ENCODE measurements at regions not wholly inside any gene's neighbourhood (a gene's known extent, or its start where the extent isn't known, plus 50 kb on each side); places are given as distances from the start of the nearest gene placed in this dataset.

DNA sequence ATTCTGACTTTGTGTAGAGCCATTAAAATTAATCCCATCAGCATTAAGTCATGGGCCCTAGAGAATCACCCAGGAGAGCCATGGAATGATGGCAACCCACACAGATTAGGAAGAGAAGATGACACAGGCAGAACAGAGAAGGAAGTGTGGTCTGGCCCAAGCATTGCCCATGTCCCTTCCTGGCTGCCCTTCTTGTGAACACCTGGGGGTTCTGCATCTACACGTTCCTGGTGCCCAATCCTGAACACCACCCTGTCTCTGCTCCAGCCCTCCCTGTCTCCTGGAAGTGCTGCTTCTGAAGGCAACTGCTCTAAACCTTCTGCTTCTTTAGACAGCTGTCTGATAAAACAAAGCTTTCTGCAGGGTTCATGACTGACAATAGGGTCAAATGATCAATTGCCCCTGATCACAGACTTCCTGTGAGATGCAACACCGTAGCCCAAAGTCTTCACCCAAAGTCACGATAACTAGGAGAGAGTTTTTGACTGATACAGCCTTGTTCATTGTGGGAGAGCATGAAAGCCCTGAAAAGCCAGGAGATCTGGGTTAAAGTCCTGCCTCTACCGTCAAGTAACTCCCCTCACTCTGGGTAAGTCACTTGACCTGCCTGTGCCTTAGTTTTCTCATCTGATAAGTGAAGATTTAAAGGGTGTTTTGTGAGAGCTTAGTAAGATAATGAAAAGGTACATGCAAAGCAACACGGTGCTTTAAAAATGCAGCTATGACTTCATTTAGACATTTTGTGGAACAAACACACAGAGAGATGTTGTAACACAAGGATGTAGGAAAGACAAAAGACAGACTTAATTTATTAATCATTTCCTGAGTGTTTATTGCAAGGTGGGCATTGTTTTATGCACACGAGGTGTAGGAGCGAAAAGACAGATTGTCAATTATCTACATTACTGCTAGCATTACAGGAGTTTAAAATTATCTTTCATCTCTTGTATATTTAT lies 291.2 kb upstream of the STXBP5 start:
- TF ChIP-seq, protein P1, sequence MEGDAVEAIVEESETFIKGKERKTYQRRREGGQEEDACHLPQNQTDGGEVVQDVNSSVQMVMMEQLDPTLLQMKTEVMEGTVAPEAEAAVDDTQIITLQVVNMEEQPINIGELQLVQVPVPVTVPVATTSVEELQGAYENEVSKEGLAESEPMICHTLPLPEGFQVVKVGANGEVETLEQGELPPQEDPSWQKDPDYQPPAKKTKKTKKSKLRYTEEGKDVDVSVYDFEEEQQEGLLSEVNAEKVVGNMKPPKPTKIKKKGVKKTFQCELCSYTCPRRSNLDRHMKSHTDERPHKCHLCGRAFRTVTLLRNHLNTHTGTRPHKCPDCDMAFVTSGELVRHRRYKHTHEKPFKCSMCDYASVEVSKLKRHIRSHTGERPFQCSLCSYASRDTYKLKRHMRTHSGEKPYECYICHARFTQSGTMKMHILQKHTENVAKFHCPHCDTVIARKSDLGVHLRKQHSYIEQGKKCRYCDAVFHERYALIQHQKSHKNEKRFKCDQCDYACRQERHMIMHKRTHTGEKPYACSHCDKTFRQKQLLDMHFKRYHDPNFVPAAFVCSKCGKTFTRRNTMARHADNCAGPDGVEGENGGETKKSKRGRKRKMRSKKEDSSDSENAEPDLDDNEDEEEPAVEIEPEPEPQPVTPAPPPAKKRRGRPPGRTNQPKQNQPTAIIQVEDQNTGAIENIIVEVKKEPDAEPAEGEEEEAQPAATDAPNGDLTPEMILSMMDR (IDR thresholded peaks at IDR 0.05): no peak

DNA sequence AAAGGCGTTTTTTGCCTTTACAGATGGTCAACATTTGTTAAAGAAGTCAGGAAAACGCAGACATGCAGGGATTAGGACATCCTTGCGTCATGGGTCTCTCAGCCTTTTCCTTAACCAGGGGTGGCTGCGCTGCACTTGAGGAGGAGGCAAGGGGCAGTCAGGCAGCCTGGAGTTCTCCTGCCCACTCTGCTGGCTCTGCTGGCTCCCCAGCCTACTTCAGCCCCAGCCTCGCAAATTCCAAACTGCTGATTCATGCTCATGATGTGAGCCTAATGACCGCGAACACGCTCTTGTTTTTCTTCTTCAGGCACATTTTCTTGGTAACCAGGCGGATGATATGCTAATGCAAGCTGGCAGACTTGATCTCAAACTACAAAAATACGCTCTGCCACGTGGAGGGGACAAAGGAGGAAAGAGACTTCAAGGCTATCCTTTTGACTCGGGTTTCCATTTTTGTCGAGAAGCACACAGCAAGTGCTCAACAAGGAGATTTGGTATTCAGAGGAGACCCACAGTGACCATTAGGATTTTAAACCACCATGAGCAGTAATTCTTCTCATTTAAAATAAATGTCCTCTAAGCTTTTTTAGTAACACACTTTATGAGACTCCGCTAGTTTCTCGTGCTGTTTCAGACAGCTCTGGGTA lies 290.3 kb upstream of the STXBP5 start:
- TF ChIP-seq, protein P1 (IDR thresholded peaks at IDR 0.05): no peak

DNA sequence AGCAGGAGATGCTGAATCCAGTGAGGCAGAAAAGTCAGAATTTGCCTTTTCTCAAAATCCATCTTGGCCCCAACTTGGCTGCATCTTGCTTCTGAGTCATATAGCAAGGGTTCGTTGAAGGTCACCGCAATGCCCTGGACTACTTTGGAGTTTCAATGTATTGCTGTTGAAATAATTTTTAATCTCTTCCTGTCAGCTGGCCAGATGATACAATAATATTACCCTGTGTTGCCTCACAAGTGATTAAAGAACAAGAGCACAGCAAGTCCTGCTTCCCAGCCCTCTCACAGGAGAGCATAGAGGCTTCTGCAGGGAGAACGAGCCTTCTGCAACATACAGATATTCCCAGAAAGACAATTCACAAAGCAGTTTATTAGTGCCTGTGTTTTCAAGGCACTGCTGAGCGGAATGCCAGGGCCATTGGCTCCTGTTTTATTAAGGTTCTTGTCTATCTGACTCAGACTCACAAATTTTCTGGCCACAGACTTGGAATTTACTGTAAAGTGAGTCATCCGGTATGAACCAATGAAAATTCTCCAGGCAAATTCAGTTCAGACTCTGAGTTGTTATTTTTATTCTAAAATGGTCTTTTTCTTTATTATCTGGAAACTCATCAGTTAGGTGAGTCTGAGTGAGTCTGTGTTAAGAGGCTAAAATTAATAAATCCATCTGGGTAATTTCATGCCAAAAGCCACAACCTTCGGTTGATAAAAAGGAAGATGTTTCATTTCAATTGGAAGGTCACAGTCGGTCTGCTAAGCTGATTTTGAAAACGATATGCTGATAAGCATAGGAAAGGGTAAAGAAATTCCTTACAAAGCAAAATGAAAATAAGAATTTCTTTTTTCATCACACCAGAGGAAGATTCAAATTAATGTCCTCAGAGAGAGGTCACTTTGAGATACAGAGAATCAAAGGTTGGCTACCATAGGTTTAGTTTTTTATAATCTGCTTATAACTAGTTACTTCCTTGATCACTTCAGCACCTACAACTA lies 289.4 kb upstream of the STXBP5 start:
- TF ChIP-seq, protein P1 (IDR thresholded peaks at IDR 0.05): no peak

DNA sequence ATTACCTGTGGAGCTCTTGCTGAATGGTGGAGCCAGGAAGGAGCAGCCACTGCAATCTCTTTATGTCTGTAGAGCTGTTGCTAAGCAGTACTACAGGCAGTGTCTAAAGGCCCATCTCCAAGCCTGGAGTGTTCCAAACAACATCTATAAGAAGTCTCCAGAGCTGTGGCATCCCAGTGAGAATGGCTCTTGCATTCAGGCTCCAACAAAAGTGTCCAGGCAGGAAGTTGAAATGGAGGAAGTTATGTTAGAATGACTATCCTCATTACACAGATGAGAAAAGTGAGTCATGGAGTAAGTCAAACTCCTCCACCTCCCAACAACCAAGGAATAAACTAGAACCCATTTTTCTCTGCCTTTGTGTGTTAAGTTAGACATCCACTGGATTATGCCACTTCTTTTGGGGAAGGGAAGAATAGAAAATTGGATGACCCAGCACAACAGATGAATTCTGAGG lies 288.5 kb upstream of the STXBP5 start:
- TF ChIP-seq, protein P1 (IDR thresholded peaks at IDR 0.05): no peak

DNA sequence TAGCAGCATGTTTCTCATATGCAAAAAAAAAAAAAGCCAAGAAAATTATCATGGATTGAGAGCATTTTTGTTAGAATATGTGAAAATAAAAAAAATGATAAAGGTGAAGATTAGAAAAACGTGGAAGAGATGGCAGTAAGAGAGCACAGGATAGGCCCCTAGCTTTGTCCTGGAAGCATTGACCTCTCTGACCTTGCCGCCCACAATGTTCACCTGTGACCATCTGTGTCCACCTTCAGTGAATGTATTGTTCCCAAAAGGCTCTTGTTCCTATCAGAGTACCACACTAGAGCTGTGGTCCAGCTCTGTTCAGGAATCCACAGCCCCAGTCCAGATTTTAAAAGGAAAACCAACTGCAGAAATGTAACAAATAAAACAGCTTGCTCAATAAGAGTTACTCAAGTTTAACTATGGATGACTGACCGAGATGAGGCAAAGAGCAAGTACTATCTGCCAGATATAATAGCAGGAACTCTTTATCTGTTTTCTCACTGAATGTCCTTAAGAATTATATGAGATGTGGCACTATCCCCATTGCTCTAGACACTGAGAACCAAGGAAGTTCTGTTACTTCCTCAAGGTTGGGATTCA lies 287.7 kb upstream of the STXBP5 start:
- TF ChIP-seq, protein P1 (IDR thresholded peaks at IDR 0.05): no peak

DNA sequence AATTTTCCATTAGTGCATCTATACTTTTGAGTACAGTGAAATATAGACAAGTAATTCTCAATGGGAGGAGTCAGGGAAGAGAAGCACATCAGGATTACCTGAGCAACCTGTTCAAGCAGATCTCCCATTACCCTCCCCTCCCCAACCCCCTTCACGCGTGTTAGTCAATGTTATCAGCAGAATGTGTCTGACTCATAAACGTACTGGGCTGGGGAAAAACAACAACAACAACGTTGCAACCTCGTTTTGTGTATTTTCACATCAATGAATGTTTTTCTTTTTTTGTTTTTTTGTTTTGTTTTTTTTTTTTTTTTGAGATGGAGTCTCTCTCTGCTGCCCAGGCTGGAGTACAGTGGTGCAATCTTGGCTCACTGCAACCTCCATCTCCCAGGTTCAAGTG lies 287.0 kb upstream of the STXBP5 start:
- TF ChIP-seq, protein P1 (IDR thresholded peaks at IDR 0.05): no peak
